CD14-positive monocyte (primary cell): ENCODE measurements at regions not wholly inside any gene's neighbourhood (a gene's known extent, or its start where the extent isn't known, plus 50 kb on each side); places are given as distances from the start of the nearest gene placed in this dataset.

Source experiments
- DNase-seq, 3 donors: peaks; one replicate each; pipeline ENCODE4 v3.0.0-alpha.2; 2011 to 2022
- H2AFZ ChIP-seq: 2 replicates; pipeline ENCODE4 v1.6.0; 2012; ENCODE audit warnings: mild to moderate bottlenecking, low read depth, low read length, inconsistent platforms; ENCODE audit not compliant: insufficient read depth, poor library complexity, severe bottlenecking
- H3K27ac ChIP-seq, 2 donors: 1 replicate in 1 of 2; 2 replicates in 1 of 2; pipeline ENCODE4 v1.5.1; 2012 to 2013; ENCODE audit warnings: low read length in 2 of 2, control low read depth in 1 of 2, inconsistent platforms in 1 of 2, low read depth in 1 of 2, mild to moderate bottlenecking in 1 of 2
- H3K27me3 ChIP-seq, 2 donors: one replicate each; pipeline versions ENCODE4 v1.6.0 to v1.6.1; 2011 to 2013; ENCODE audit warnings: low read length in 2 of 2; ENCODE audit not compliant: control insufficient read depth in 2 of 2, insufficient read depth in 2 of 2
- H3K36me3 ChIP-seq, 2 donors: replicated peaks in 1 of 2; 1 replicate in 1 of 2; 2 replicates in 1 of 2; pipeline versions ENCODE4 v1.5.1 to v1.6.1; 2012 to 2013; ENCODE audit warnings: low read length in 2 of 2, control low read depth in 1 of 2, inconsistent platforms in 1 of 2, mild to moderate bottlenecking in 1 of 2; ENCODE audit not compliant: insufficient read depth in 2 of 2, control insufficient read depth in 1 of 2
- H3K4me1 ChIP-seq, 2 donors: 1 replicate in 1 of 2; 2 replicates in 1 of 2; pipeline versions ENCODE4 v1.5.1 to v1.6.1; 2012 to 2013; ENCODE audit warnings: low read length in 2 of 2, control low read depth in 1 of 2, inconsistent platforms in 1 of 2, mild to moderate bottlenecking in 1 of 2, moderate library complexity in 1 of 2; ENCODE audit not compliant: insufficient read depth in 2 of 2, control insufficient read depth in 1 of 2
- H3K4me2 ChIP-seq: replicated peaks from 2 replicates; pipeline ENCODE3; 2012; ENCODE audit warnings: low read length, moderate library complexity, mild to moderate bottlenecking; ENCODE audit not compliant: poor library complexity, severe bottlenecking; ENCODE audit errors: extremely low read depth
- H3K4me3 ChIP-seq, 3 experiments: fragments of 200-600 bp in 1 of 3; sonication (generic) in 1 of 3; replicated peaks in 1 of 3; 1 replicate in 2 of 3; 2 replicates in 1 of 3; pipeline ENCODE4 v1.5.1; 2011 to 2013; ENCODE audit warnings: low read length in 3 of 3, mild to moderate bottlenecking in 3 of 3, control low read depth in 2 of 3, low read depth in 2 of 3, inconsistent platforms in 1 of 3, moderate library complexity in 1 of 3
- H3K79me2 ChIP-seq: 2 replicates; pipeline ENCODE4 v1.6.0; 2012; ENCODE audit warnings: mild to moderate bottlenecking, control low read depth, inconsistent platforms, low read length, moderate library complexity; ENCODE audit not compliant: insufficient read depth
- H3K9ac ChIP-seq: 2 replicates; pipeline ENCODE4 v1.6.0; 2017; ENCODE audit warnings: low read length, mild to moderate bottlenecking; ENCODE audit not compliant: insufficient read depth, poor library complexity, severe bottlenecking
- H3K9me3 ChIP-seq, 2 donors: replicated peaks in 1 of 2; 1 replicate in 1 of 2; 2 replicates in 1 of 2; pipeline versions ENCODE4 v1.5.1 to v1.6.1; 2012 to 2013; ENCODE audit warnings: low read length in 2 of 2, control low read depth in 1 of 2; ENCODE audit not compliant: control insufficient read depth in 1 of 2, insufficient read depth in 1 of 2
- H4K20me1 ChIP-seq: 2 replicates; pipeline ENCODE4 v1.6.0; 2012; ENCODE audit warnings: mild to moderate bottlenecking, low read length, control low read depth, moderate library complexity; ENCODE audit not compliant: insufficient read depth
- H3K27ac Mint-ChIP-seq, 7 donors: one replicate each; pipeline ENCODE4 v1.8.0; 2020; ENCODE audit warnings: mild to moderate bottlenecking in 7 of 7, mixed read lengths in 7 of 7, moderate library complexity in 6 of 7, inconsistent platforms in 2 of 7
- H3K27me3 Mint-ChIP-seq, 3 donors: one replicate each; pipeline ENCODE4 v1.8.0; 2021 to 2022; ENCODE audit warnings: low read depth in 3 of 3, mild to moderate bottlenecking in 3 of 3, mixed read lengths in 3 of 3, moderate library complexity in 3 of 3, inconsistent platforms in 1 of 3
- H3K36me3 Mint-ChIP-seq, 2 donors: one replicate each; pipeline ENCODE4 v1.8.0; 2020; ENCODE audit warnings: mixed read lengths in 2 of 2, inconsistent platforms in 1 of 2, mild to moderate bottlenecking in 1 of 2
- H3K4me1 Mint-ChIP-seq: one replicate; pipeline ENCODE4 v1.8.0; 2020; ENCODE audit warnings: mild to moderate bottlenecking, mixed read lengths
- H3K4me3 Mint-ChIP-seq, 2 donors: one replicate each; pipeline ENCODE4 v1.8.0; 2020; ENCODE audit warnings: mild to moderate bottlenecking in 2 of 2, mixed read lengths in 2 of 2, moderate library complexity in 1 of 2
- H3K9me3 Mint-ChIP-seq, 7 donors: one replicate each; pipeline ENCODE4 v1.8.0; 2020 to 2022; ENCODE audit warnings: mixed read lengths in 7 of 7, mild to moderate bottlenecking in 6 of 7, moderate library complexity in 6 of 7, inconsistent platforms in 2 of 7
- CTCF ChIP-seq: fragments of 200-600 bp; IDR thresholded peaks from one replicate; pipeline ENCODE4 v1.8.0; 2022; ENCODE audit warnings: antibody characterized with exemption, mild to moderate bottlenecking
- WGBS: methylation state at CpG from one replicate; pipeline ENCODE4 v1.1.5; 2013; ENCODE audit warnings: missing lambda C conversion rate; ENCODE audit not compliant: insufficient coverage; 5-methylcytosine and 5-hydroxymethylcytosine counted together
- intact Hi-C, 2 donors: fragments of 100-400 bp; cut with micrococcal nuclease; formaldehyde crosslinking; loops; one replicate each; pipeline versions ENCODE4 v1.15.0 to v1.15.1; 2023

GRCh38 chr3:110420158-110420641 lies 651.4 kb upstream of the NECTIN3 start:
- WGBS, result 80% methylated on average over 1 of the region's 3 CpGs
- H3K27me3 ChIP-seq, result no peaks in the 10 kb centered on the region
- H2AFZ ChIP-seq, result no peak overlapping the region

GRCh38 chr3:110423276-110423675 lies 648.3 kb upstream of the NECTIN3 start:
- Histone ChIP-seq H4K20me1 (no peaks in the 10 kb centered on the region), H3K36me3 (no peaks in the 10 kb centered on the region), H3K27ac (no peak overlapping the region), H3K4me2 (no peak overlapping the region), H3K9me3 (no peaks in the 10 kb centered on the region), H3K79me2 (no peaks in the 10 kb centered on the region), H3K4me1 (no peaks in the 10 kb centered on the region), H3K4me3 (no peak overlapping the region), H3K9ac (no peak overlapping the region), H3K27me3 (no peaks in the 10 kb centered on the region), H2AFZ (no peak overlapping the region)
- DNase-seq, result no peak
- Mint-ChIP-seq H3K27ac (no peak overlapping the region), H3K4me1 (no peaks in the 10 kb centered on the region), H3K9me3 (peaks cover 0 to 6% (median 0%) of the 10 kb centered on the region in 7 donors), H3K36me3 (no peaks in the 10 kb centered on the region), H3K4me3 (no peak overlapping the region), H3K27me3 (no peaks in the 10 kb centered on the region)
- no peak for TF ChIP-seq CTCF
- 100% methylated on average over 1 of the region's 2 CpGs for WGBS
- intact Hi-C loops, result no loop called here

More at GRCh38 chr3:110420158-110420641, 651.4 kb upstream of the NECTIN3 start:
- intact Hi-C loops, result no loop called here
- no peaks in the 10 kb centered on the region for H3K36me3 Mint-ChIP-seq
- no peaks in the 10 kb centered on the region for H3K27me3 Mint-ChIP-seq
- Histone ChIP-seq H3K4me1 (no peaks in the 10 kb centered on the region), H3K79me2 (no peaks in the 10 kb centered on the region), H4K20me1 (no peaks in the 10 kb centered on the region), H3K36me3 (no peaks in the 10 kb centered on the region), H3K9ac (no peak overlapping the region), H3K4me3 (no peak overlapping the region), H3K9me3 (no peaks in the 10 kb centered on the region), H3K4me2 (no peak overlapping the region), H3K27ac (no peak overlapping the region)
- H3K9me3 Mint-ChIP-seq, result peaks cover 0 to 3% (median 0%) of the 10 kb centered on the region in 7 donors
- no peak overlapping the region for H3K4me3 Mint-ChIP-seq
- no peak for TF ChIP-seq CTCF
- DNase-seq, result no peak
- no peak overlapping the region for H3K27ac Mint-ChIP-seq
- H3K4me1 Mint-ChIP-seq, result no peaks in the 10 kb centered on the region
